ENCODE measurements at regions not wholly inside any gene's neighbourhood (a gene's known extent, or its start where the extent isn't known, plus 50 kb on each side); places are given as distances from the start of the nearest gene placed in this dataset.

DNA sequence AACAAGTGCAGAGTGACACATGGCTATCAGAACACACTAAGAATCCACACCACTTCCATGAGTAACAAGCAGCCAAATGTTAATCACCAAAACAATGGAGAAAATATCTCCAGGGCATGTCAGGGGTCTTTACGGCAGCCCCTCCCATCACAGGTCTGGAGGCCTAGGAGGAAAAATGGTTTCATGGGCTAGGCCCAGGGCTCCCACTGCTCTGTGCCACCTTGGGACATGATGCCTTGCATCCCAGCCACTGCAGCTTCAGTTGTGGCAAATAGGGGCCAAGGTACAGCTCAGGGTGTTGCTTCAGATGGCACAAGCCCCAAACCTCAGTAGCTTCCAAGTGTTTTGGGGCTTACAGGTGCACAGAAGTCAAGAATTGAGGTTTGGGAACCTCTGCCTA, 66.6 kb downstream of the NEURL3 start:
- TF ChIP-seq, protein P1, sequence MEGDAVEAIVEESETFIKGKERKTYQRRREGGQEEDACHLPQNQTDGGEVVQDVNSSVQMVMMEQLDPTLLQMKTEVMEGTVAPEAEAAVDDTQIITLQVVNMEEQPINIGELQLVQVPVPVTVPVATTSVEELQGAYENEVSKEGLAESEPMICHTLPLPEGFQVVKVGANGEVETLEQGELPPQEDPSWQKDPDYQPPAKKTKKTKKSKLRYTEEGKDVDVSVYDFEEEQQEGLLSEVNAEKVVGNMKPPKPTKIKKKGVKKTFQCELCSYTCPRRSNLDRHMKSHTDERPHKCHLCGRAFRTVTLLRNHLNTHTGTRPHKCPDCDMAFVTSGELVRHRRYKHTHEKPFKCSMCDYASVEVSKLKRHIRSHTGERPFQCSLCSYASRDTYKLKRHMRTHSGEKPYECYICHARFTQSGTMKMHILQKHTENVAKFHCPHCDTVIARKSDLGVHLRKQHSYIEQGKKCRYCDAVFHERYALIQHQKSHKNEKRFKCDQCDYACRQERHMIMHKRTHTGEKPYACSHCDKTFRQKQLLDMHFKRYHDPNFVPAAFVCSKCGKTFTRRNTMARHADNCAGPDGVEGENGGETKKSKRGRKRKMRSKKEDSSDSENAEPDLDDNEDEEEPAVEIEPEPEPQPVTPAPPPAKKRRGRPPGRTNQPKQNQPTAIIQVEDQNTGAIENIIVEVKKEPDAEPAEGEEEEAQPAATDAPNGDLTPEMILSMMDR (IDR thresholded peaks at IDR 0.05): no peak
- TF ChIP-seq POLR2A (IDR thresholded peaks at IDR 0.05): no peak

All from right lobe of liver (tissue), 4 donors.